ENCODE measurements at regions not wholly inside any gene's neighbourhood (a gene's known extent, or its start where the extent isn't known, plus 50 kb on each side); places are given as distances from the start of the nearest gene placed in this dataset.

DNA sequence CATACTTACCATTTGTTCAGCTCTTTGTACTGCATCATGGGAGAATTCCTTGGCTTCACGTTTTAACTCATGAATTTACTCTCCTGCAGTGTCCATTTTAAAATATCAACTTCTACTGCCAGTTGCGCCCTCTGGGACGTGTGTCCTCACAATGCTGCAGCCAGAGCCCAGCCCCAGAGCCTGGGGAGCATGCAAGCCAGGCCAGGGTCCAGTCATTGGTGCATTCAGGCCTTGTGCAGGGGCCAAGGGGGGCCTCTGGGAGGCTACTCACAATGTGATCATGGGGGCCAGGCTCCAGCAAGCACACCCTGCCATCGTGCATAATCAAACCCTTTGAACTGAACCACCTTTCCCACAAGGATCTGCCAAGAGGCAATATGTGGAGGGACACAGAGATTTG lies 105.6 kb upstream of the CCDC112 start:
- no peak for DNase-seq

DNA sequence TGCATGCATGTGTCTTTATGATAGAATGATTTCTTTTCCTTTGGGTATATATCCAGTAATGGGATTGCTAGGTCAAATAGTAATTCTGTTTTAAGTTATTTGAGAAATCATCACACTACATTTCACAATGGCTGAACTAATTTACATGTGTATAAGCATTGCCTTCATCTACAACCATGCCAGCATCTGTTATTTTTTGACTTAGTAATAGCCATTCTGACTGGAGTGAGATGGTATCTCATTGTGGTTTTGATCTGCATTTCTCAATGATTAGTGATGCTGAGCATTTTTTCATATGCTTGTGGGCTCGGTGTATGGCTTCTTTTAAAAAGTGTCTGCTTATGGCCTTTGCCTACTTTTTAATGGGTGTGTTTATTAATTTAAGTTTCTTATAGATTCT lies 102.3 kb upstream of the CCDC112 start:
- no peak for DNase-seq

DNA sequence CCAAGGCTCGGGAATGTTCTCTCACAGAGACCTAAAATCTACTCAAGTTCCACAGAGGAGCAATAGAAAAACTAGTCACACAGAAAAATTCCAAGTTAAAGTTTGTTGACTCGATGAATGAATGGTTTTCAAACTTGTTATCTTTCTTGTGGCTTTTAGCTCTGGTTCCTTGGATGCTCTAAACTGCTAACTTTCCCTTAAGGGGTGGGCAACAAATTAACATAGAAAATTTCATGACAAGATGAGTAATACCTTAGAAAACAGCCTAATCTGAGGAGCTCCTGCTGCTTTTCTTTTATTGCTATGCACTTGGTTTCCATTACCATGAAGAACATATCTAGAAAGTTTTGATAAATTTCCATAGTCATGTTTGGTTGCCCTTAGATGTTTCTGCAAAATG lies 100.2 kb upstream of the CCDC112 start:
- DNase-seq, result no peak

DNA sequence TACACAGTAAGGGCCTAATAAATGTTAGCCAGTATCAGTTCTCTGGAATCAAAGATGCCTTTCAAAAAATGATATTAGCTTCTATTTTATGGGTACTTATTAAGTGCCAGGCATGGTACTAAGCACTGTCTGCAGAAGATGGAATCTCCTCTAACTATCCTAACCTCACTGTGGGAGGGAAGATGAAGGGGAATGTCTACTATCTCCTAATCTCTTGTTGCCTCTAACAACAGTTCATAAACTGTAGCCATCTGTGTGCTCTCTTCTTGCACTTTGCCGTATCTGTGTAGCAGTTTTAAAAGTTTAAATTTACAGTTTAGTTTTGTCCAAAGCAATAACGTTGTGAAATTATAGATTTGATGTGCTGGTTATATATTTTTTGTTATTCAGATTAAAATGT lies 99.6 kb upstream of the CCDC112 start:
- DNase-seq, result no peak

DNA sequence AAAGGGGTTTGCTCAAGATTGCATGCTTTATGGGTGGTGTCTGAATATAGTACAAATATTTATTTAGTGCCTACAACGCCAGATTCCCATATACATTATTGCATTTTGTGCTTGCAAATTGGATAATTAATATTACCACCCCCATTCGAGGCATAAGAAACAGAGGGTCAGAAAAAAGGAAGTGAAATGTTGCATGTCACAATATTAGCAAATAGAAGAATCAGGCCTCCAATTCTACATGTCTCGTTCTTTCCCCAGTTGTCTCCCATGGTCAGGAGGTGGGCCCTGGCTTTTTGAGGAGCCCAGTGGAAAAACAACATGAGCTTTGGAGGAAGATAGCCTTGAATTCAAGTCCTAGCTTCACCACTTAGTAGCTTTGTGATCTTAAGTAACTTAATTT lies 98.1 kb upstream of the CCDC112 start:
- DNase-seq, result no peak

DNA sequence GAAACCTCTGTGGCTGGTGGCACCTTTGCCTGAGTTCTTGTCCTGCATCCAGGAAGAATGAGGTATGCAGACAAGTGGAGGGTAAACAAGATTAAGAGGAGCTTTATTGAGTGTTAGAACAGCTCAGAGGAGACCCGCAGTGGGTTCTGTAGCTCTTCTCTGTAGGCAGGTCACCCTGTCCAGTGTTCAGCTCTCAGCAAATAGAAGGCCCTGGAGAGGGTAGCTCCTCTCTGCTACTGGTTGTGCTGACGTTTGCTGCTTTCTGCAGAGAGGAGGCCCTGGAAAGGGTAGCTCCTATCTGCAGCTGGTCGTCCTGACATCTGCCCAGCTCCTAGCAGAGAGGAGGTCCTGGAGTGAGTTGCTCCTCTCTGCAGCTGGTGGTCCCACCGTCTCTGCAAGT lies 96.8 kb upstream of the CCDC112 start:
- DNase-seq, result no peak

DNA sequence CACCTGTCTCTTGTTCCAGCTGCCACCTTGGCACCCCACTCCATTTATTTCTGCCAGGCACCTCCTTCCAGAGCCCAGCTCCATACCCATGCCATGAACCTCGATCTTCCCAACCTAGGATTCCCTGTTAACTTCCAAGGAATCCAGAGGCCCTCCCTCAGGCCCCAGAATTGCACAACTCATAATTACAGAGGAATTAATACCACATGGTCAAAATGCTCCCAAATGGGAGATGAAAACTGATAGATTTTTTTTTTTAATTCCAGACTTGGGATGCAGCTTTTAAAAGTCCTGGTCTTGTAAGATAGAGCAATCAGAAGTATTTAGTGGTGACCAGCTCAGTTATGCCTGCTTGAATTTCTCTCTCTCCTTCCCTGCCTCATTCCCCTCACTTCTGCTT lies 96.2 kb upstream of the CCDC112 start:
- DNase-seq, result no peak

DNA sequence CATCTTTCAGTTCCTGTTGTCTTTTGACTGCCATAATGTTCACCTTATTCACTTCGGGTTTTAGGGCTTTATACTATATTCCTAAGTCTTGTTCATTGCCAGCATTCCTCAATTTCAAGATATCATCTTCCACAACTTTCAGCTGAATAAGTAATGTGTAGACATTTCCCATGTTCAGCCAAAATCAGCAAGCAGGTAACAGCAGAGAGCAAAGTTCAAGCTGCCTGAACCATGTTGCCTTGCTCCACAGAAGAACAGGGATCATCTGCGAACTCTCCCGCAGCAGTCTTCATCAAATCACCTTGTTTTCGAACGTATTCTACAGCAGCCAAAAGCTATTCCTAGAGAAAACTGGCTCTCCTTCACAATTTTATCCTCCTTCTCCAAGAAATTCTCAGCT lies 95.3 kb upstream of the CCDC112 start:
- no peak for DNase-seq

DNA sequence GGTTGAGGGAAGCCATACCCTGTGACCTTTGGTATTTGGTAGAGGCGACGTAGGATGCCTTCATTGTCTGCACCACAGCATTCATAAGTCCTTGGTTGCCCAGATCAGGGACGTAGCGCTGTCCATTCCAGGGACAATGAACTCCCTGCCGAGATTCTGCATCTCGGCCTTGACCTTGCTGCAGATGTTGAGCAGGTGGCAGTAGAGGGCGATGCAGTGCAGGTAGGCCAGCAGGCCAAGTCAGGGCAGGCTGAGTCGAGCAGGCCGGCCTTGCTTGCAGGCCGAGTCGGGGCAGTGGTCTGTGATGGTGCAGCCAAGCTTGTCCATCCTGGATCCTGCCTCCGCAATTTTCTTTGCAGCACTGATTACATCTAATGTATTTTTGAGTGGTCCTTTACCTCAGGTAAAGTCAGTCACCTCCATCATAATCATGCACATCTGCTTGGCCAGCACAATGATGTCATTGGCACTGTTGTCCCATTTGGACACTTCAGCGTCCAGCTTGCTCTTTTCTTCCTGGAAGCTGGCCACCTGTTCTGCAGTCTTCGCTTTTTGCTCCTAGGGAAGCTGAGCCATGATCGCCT lies 93.4 kb upstream of the CCDC112 start:
- DNase-seq, result no peak

DNA sequence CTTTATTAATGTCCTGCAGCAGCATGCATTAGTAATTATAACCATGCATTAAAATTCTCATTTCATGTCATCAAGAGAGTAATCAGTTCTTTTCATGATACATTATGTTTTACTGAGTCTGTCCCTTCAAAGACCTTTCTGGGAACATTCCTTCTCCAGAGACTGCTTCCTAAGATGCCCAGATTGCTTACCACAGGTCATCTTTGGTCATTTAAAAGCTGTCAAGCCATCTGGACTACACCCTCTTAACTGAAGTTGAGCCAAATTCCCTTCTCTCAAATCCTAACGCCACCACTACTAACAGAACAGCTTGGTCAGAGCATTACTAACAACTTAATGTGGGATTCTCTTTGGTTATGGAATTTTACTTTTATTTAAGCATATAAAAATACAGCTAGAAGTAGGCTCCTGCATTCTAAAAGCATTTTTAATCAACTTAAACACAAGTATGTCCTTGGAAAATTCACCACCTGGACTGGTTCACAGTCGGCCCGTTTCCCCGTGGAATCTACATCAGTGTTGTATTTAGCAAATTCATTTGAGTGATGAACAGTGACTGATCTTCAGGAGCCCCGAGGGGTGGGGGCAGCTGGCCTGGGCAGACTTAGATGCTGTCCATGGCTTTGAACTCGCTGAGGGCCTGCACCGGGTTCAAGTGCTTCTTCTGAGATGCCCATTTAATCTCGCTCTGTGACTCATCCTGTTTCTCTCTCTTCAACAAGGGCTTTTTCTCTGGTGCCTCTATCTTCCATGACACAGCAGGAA lies 92.8 kb upstream of the CCDC112 start:
- DNase-seq, result no peak

DNA sequence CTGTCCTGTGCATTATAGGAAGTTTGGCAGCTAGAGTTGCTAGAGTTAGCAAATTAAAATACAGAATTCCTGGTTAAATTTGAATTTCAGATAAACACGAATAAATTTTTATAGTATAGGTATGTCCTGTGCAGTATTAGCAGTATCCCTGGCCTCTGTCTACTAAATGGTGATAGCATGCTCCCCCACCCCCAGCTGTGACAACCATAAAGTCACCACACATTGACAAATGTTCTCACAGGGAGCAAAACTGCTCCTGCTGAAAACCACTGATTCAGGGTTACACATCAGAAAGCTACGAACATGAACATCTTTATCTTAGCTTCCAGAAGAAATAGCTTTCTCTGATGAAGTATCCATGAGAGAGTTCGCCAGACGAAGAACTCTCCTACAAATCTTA lies 91.8 kb upstream of the CCDC112 start:
- no peak for DNase-seq

DNA sequence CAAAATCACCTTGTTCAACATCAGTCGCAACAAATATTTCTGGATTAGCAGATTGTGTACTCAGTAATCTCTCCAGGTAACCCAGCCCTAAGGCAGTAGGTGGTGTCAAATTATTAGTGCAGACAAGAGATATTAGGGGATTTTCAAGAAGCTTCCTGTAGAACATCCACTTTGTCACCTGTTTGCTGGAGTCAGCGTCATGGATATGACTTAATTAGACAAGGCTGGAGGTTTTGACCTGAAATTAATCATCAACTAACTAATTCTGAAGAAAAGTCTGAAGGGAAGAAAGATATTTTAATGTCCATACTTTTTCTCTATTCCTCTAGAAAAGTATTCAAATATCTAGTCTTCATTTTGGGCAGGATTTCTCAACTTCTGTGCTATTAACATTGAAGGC lies 91.4 kb upstream of the CCDC112 start:
- DNase-seq, result no peak

DNA sequence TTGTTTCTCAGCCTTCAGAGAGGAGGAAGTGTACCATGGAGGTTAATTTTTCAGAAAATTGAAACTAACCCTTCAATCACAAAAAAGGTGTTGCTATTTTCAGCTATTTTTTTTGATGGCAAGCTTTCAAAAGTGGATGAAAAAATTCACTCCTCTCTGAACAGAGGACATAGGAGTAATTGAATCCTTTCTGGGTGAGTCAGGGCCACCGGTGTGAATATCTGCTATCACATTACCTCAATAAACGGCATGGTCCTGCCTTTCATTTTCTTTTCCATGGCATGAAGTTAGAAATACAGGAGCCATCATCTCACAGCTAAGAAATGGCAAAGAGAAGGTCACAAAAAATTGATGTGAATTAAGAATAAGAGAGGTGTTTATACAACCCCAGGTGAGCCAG lies 90.2 kb upstream of the CCDC112 start:
- no peak for DNase-seq

DNA sequence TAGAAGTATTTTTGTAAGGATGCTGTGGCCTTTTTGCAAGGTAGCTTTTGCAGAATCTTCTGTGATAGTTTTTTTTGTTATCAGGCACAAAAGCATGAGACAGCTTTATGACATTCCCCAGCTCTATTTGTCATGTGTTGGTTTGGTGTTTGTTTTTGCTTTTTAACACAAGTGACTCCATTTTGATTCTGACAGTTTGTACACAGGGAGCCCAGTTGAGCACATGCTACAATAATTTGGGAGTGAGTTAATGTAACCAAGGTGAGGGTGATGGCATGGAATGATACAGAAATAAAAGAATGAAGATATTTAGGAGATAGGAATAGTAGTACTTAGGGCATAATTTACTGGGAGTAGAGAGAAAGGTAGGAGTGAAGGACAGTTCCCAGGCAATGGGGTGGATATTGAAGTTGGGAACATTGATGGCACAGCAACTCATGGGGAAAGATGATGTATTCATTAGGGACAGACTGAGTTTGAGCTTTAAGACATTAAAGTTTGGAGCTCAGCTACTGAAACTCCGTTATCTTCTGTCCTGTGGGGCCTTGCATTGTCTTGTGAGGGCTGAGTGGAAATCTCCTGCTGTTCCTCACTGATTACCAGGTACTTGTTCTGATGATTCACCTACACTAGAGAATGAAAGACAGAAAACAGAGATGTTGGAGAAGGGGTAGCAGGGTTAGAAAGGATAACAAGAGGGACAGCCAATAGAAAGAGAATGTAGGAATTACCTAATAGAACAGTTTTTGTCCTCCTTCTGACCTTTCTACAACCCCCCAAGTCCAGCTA lies 88.3 kb upstream of the CCDC112 start:
- DNase-seq, result no peak

DNA sequence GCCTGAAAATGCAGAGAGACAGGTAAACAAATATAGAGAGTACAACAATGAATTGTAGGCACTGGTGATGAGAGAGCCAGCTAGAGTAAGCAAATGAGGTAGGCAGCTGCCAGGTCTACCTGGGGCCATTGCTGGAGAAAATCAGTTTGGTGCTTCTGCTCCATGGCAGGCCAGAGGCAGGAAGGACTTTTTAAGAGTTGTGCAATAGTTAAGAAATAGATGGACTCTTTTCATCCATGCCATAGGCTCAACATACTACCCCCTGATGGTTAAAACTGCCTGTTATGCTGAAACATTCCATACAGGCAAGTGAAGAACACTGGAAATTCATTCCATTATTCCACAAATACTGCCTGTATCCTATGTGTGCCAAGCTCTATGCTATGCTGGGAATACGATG lies 86.5 kb upstream of the CCDC112 start:
- no peak for DNase-seq

DNA sequence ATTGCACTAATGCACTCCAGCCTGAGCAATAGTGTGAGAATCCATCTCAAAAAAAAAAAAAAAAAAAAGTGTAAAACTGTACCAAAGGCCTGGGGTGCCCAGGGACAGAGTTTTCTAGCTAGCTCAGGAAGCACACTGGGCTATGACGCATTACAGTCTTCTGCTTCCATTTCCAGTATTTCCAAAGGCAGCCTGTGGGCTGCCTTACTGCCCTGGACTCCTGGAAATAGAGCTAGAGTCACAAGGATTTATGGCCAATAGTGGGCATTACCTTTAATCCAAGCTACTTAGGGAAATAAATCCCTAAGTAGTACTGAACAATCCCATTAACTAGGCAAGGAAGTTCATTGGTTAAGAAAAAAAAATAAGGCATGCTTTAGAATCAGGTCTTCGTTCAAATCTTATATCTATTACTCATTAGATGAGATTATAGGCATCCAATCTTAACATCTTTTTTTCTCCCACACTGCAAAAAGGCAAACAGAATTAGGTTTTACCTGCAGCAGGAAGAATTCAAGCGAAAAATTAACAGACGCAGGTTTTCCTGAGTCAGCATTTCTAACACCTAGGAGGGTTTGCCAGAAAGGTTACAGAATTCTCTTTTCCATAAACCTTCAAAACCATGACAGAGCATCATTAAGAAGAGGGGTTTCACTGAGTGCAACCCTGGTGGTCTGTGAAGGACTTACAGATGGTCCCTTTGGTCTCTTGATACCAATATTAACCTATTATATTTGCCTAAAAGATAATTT lies 85.6 kb upstream of the CCDC112 start:
- no peak for DNase-seq

DNA sequence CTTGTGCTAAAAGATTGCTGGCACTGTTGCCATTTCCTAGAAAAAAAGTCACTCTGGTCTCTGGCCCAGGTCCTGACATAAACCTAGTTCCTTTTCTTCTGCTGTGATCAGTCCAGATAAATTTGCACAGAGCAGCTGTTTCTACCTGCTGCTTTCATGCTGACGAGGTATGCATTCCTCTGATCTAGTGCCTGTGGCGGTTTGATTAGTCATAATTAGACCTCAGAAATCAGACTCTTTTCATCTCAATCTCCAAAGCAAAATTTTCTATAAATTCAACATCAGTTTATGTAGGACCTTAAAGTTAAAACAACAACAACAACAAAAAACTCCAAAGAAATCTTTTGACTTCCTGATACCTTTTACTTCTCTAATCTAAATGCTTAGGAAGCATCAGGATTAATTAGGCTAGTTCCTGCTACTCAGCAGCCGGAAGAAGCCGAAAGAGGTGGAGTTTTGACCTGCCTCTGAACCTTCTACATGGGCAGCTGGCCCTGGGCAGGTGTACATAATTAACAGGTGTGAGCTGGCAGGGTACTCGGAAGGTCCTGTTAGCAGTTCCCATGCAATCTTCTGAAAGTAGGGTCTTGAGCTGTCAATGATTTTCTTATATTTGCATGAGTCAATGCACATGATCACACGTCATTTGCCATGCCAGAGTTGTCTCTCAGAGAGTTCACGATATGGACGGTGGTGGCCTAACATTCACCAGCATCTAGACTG lies 83.3 kb upstream of the CCDC112 start:
- DNase-seq, result no peak

DNA sequence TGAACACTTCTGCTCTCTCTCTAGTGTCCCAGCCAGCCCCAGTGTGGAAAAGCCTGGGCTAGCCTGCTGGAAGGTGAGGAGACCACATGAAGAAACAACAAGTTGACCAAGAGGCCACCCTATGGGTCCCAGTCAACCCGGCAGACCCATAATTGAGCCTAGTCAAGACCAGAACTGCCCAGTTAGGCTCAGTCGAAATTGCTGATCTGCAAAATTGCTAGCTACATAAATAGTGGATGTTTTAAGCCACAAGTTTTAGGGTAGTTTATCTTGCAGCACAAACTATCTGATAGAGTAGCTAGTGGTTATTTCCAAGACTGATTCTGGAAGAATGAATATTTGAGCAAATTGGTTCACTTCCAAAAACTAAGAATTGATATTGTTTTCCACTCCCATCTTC lies 82.3 kb upstream of the CCDC112 start:
- no peak for DNase-seq

DNA sequence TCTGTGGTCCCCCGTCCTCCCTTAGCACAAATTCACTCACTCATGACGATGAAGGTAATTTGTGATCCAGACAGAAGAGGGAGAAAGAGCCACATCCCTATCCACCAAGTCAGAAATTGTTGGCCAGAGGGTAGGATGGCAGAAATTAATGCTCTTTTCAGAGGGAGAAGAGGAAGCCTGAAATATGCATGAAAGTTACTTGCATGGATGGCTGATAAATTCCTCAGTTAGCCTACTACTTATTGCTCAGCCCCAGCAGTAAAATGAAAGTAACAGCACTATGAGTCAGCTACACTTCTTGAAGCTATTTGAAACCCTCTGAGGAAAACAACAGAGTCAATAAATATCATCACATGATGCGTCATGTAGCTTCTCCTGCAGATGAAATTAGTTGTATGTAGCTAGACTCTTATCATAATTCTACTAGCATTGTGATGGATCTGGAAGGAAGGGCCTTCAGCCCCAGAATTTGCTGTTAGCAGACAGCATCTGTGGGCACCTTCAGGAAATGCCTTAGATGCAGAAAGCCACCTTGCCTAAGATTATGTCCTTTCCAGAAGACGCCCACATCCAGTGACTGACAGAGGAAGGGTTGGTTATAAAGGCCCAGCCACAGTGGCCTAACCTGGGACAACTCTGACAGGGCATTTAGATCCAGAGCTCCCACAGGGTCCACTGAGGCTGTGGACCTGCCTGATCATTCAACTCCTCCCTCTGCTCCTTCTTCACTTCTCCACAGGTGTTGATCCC lies 81.2 kb upstream of the CCDC112 start:
- peak; percentile 3 for DNase-seq

DNA sequence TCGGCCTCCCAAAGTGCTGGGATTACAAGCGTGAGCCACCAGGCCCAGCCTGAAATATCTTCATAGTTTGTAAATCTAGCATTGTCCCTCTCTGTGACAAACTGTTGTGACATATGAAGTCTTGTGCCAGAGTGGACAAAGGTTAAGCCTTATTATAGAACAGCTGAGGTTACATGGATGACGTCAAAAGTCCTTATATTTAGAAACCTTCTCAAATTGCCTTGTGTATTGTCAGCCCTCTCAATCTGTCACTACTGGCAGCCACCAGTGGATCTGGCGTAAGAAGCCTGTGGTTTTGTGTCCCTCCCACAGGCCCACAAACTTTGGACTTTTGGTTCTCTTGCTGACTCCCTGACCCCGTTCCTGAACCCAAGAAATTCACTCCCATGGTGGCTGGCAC lies 79.4 kb upstream of the CCDC112 start:
- DNase-seq, result no peak

DNA sequence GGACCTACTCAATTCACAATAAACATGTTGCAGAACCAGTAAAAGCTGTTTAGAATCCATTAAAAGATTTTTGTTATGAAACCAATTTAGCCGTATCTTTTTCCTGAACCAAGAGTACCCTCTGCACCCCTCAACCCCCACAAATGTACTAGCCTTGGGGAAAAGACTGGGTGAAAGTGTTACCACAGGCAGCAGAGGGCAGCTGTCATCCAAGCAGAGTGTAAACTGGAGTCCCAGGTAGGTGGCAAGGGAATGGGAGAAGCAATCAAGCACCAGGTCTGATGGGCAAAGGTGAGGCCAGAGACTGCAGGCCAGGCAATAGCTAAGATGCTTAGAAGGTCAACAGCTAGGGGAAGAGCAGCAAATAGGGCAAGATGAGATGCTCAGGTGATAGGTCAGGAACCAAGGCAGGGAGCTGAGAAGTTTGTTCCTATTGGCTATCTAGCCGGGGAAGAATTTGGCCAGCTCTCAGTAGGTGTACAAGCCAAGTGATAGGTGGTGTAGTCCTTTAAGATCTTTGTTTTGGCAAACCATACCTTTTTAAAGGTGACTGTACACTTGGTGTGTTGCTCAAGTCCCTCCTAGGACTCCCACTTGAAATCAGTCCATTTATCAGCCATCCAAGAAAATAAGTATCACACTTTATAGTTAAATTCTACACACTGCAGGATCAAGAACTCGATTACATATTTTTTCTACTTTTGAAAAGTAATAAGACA lies 77.8 kb upstream of the CCDC112 start:
- DNase-seq, result no peak
